Uterus (tissue), 2 donors: ENCODE measurements at regions not wholly inside any gene's neighbourhood (a gene's known extent, or its start where the extent isn't known, plus 50 kb on each side); places are given as distances from the start of the nearest gene placed in this dataset.

ENCODE experiments used
- POLR2A ChIP-seq, 2 donors: fragments of 450-650 bp; IDR thresholded peaks; one replicate each; pipeline ENCODE4 v1.6.1; 2016; ENCODE audit warnings: antibody characterized with exemption in 2 of 2, mild to moderate bottlenecking in 1 of 2, moderate library complexity in 1 of 2
- TF ChIP-seq, protein P1 (sequence below), 4 experiments: fragments of 200-600 bp in 2 of 4; fragments of 450-650 bp in 2 of 4; sonication (generic) in 2 of 4; IDR thresholded peaks; one replicate each; pipeline ENCODE4 v1.5.1; 2016 to 2019; ENCODE audit warnings: antibody characterized with exemption in 4 of 4, mild to moderate bottlenecking in 2 of 4, moderate library complexity in 1 of 4

- TF ChIP-seq, protein P1, sequence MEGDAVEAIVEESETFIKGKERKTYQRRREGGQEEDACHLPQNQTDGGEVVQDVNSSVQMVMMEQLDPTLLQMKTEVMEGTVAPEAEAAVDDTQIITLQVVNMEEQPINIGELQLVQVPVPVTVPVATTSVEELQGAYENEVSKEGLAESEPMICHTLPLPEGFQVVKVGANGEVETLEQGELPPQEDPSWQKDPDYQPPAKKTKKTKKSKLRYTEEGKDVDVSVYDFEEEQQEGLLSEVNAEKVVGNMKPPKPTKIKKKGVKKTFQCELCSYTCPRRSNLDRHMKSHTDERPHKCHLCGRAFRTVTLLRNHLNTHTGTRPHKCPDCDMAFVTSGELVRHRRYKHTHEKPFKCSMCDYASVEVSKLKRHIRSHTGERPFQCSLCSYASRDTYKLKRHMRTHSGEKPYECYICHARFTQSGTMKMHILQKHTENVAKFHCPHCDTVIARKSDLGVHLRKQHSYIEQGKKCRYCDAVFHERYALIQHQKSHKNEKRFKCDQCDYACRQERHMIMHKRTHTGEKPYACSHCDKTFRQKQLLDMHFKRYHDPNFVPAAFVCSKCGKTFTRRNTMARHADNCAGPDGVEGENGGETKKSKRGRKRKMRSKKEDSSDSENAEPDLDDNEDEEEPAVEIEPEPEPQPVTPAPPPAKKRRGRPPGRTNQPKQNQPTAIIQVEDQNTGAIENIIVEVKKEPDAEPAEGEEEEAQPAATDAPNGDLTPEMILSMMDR (IDR thresholded peaks at IDR 0.05), result no peak
- no peak for TF ChIP-seq POLR2A (IDR thresholded peaks at IDR 0.05)
Observed at GRCh38 chr3:118186051-118186450, 848.6 kb downstream of the IGSF11 start.
